H9 (cell line): ENCODE measurements at regions not wholly inside any gene's neighbourhood (a gene's known extent, or its start where the extent isn't known, plus 50 kb on each side); places are given as distances from the start of the nearest gene placed in this dataset.
A peak's percentile ranks its signal among the peaks of the same experiment; 100 is the strongest.

Source experiments
- DNase-seq: peaks from one replicate; pipeline ENCODE4 v3.0.0-alpha.2; 2017
- H2AFZ ChIP-seq: one replicate; pipeline ENCODE4 v1.6.1; 2013; ENCODE audit warnings: mild to moderate bottlenecking, low read length, control low read depth, moderate library complexity
- H2AK5ac ChIP-seq: 2 replicates; pipeline ENCODE4 v1.6.1; 2013; ENCODE audit warnings: low read length, control low read depth, mixed read lengths; ENCODE audit not compliant: insufficient read length
- H2BK120ac ChIP-seq: one replicate; pipeline ENCODE4 v1.6.1; 2013; ENCODE audit warnings: low read depth, mild to moderate bottlenecking, low read length, control low read depth, inconsistent platforms; ENCODE audit not compliant: poor library complexity, severe bottlenecking
- H2BK12ac ChIP-seq: 2 replicates; pipeline ENCODE4 v1.6.1; 2013; ENCODE audit warnings: low read length, control low read depth, mixed read lengths, low read depth; ENCODE audit not compliant: insufficient read length
- H2BK15ac ChIP-seq: 2 replicates; pipeline ENCODE4 v1.6.1; 2013; ENCODE audit warnings: low read depth, low read length, control low read depth
- H2BK20ac ChIP-seq: one replicate; pipeline ENCODE4 v1.6.1; 2013; ENCODE audit warnings: low read depth, mild to moderate bottlenecking, low read length, control low read depth, inconsistent platforms; ENCODE audit not compliant: poor library complexity, severe bottlenecking
- H2BK5ac ChIP-seq: 2 replicates; pipeline ENCODE4 v1.6.1; 2013; ENCODE audit warnings: low read length, control low read depth, mixed read lengths; ENCODE audit not compliant: insufficient read length
- H3K14ac ChIP-seq: 2 replicates; pipeline ENCODE4 v1.6.1; 2013; ENCODE audit warnings: low read length, control low read depth; ENCODE audit not compliant: insufficient read depth
- H3K18ac ChIP-seq: 2 replicates; pipeline ENCODE4 v1.6.1; 2013; ENCODE audit warnings: low read depth, mild to moderate bottlenecking, mixed read lengths, low read length, control low read depth; ENCODE audit not compliant: insufficient read length
- H3K23ac ChIP-seq: 2 replicates; pipeline ENCODE4 v1.6.1; 2013; ENCODE audit warnings: low read length, control low read depth, mixed read lengths, low read depth; ENCODE audit not compliant: insufficient read length
- H3K23me2 ChIP-seq: 2 replicates; pipeline ENCODE4 v1.6.1; 2013; ENCODE audit warnings: low read depth, mild to moderate bottlenecking, mixed read lengths, low read length, control low read depth; ENCODE audit not compliant: insufficient read length, poor library complexity, severe bottlenecking
- H3K27ac ChIP-seq: 2 replicates; pipeline ENCODE4 v1.5.1; 2013; ENCODE audit warnings: low read length, control low read depth, mixed read lengths, low read depth; ENCODE audit not compliant: insufficient read length
- H3K27me3 ChIP-seq: 2 replicates; pipeline ENCODE4 v1.6.1; 2013; ENCODE audit warnings: low read length, control low read depth, inconsistent platforms; ENCODE audit not compliant: insufficient read depth
- H3K4ac ChIP-seq: 2 replicates; pipeline ENCODE4 v1.6.1; 2013; ENCODE audit warnings: low read depth, mild to moderate bottlenecking, control low read depth, inconsistent platforms, low read length, moderate library complexity
- H3K4me1 ChIP-seq: 2 replicates; pipeline ENCODE4 v1.6.1; 2013; ENCODE audit warnings: low read length, control low read depth, inconsistent platforms; ENCODE audit not compliant: insufficient read depth
- H3K4me2 ChIP-seq: 2 replicates; pipeline ENCODE4 v1.6.1; 2013; ENCODE audit warnings: low read length, control low read depth, mixed read lengths; ENCODE audit not compliant: insufficient read length, insufficient read depth
- H3K56ac ChIP-seq: 2 replicates; pipeline ENCODE4 v1.6.1; 2013; ENCODE audit warnings: low read depth, mild to moderate bottlenecking, mixed read lengths, low read length, control low read depth; ENCODE audit not compliant: insufficient read length
- H3K79me1 ChIP-seq: 2 replicates; pipeline ENCODE4 v1.6.1; 2013; ENCODE audit warnings: low read depth, mild to moderate bottlenecking, moderate library complexity, low read length, control low read depth, inconsistent platforms; ENCODE audit not compliant: insufficient read depth, poor library complexity, severe bottlenecking
- H3K79me2 ChIP-seq: 2 replicates; pipeline ENCODE4 v1.6.1; 2013; ENCODE audit warnings: low read length, control low read depth, inconsistent platforms; ENCODE audit not compliant: insufficient read depth
- H3K9ac ChIP-seq: 2 replicates; pipeline ENCODE4 v1.6.1; 2013; ENCODE audit warnings: low read length, control low read depth, mixed read lengths; ENCODE audit not compliant: insufficient read length; ENCODE audit errors: extremely low read depth
- H3K9me3 ChIP-seq: one replicate; pipeline ENCODE4 v1.6.1; 2013; ENCODE audit warnings: low read depth, low read length, inconsistent platforms; ENCODE audit not compliant: control insufficient read depth
- H3T11ph ChIP-seq: one replicate; pipeline ENCODE4 v1.6.1; 2013; ENCODE audit warnings: mild to moderate bottlenecking, low read length, control low read depth, inconsistent platforms
- H4K20me1 ChIP-seq: one replicate; pipeline ENCODE4 v1.6.1; 2013; ENCODE audit not compliant: control insufficient read depth, insufficient read length, insufficient read depth
- H4K5ac ChIP-seq: 2 replicates; pipeline ENCODE4 v1.6.1; 2013; ENCODE audit warnings: low read depth, mild to moderate bottlenecking, mixed read lengths, low read length, control low read depth; ENCODE audit not compliant: insufficient read length
- H4K8ac ChIP-seq: replicated peaks from 2 replicates; pipeline ENCODE4 v1.6.1; 2013; ENCODE audit warnings: low read length, control low read depth, mixed read lengths, low read depth; ENCODE audit not compliant: insufficient read length
- H4K91ac ChIP-seq: 2 replicates; pipeline ENCODE4 v1.6.1; 2013; ENCODE audit warnings: low read depth, mild to moderate bottlenecking, moderate library complexity, mixed read lengths, low read length, control low read depth; ENCODE audit not compliant: insufficient read length
- H3K27ac Mint-ChIP-seq, 3 experiments: 2 replicates in 2 of 3; 3 replicates in 1 of 3; pipeline ENCODE4 v1.8.0; 2020 to 2021; ENCODE audit warnings: mixed read lengths in 3 of 3, mild to moderate bottlenecking in 1 of 3, moderate library complexity in 1 of 3
- H3K27me3 Mint-ChIP-seq: 2 replicates; pipeline ENCODE4 v1.8.0; 2021; ENCODE audit warnings: low read depth, mild to moderate bottlenecking, moderate library complexity, mixed read lengths
- H3K36me3 Mint-ChIP-seq, 3 experiments: 2 replicates in 2 of 3; 3 replicates in 1 of 3; pipeline ENCODE4 v1.8.0; 2020 to 2021; ENCODE audit warnings: low read depth in 3 of 3, mixed read lengths in 3 of 3; ENCODE audit not compliant: insufficient read depth in 1 of 3
- H3K4me1 Mint-ChIP-seq, 2 experiments: 2 replicates each; pipeline ENCODE4 v1.8.0; 2020; ENCODE audit warnings: mixed read lengths in 2 of 2
- H3K4me3 Mint-ChIP-seq, 2 experiments: 2 replicates in 1 of 2; 3 replicates in 1 of 2; pipeline ENCODE4 v1.8.0; 2020 to 2021; ENCODE audit warnings: mild to moderate bottlenecking in 2 of 2, mixed read lengths in 2 of 2, moderate library complexity in 1 of 2
- H3K9me3 Mint-ChIP-seq, 2 experiments: 2 replicates in 1 of 2; 3 replicates in 1 of 2; pipeline ENCODE4 v1.8.0; 2020; ENCODE audit warnings: mild to moderate bottlenecking in 2 of 2, mixed read lengths in 2 of 2, moderate library complexity in 1 of 2
- WGBS: extraction: QIAGEN DNeasy Blood & Tissue Kit; methylation state at CpG from one replicate; pipeline ENCODE4 v1.1.7; 2013; ENCODE audit warnings: missing lambda C conversion rate, low lambda C conversion rate, mixed read lengths; ENCODE audit not compliant: insufficient read length; ENCODE audit errors: extremely low coverage; 5-methylcytosine and 5-hydroxymethylcytosine counted together
- TF ChIP-seq, protein P1 (sequence below): fragments of 200-600 bp; sonication (generic); conservative IDR thresholded peaks from 3 replicates; pipeline ENCODE4 v1.8.0; 2021; ENCODE audit warnings: antibody characterized with exemption, mild to moderate bottlenecking

- Histone ChIP-seq H2AFZ (no peak overlapping the region), H4K5ac (no peak overlapping the region), H4K8ac (no peak overlapping the region), H3K18ac (no peak overlapping the region), H3K27me3 (no peaks in the 10 kb centered on the region), H3K9me3 (no peaks in the 10 kb centered on the region), H4K91ac (no peak overlapping the region), H2BK120ac (no peak overlapping the region), H3K23ac (no peak overlapping the region), H3K14ac (no peak overlapping the region), H3K79me1 (no peaks in the 10 kb centered on the region), H2BK15ac (no peak overlapping the region), H3T11ph (no peak overlapping the region), H3K4me1 (no peaks in the 10 kb centered on the region), H3K4ac (no peak overlapping the region), H2BK5ac (no peak overlapping the region), H3K56ac (no peak overlapping the region), H3K79me2 (no peaks in the 10 kb centered on the region), H3K9ac (no peak overlapping the region), H2BK20ac (no peak overlapping the region), H2AK5ac (no peak overlapping the region), H3K4me2 (no peak overlapping the region), H3K27ac (no peak overlapping the region), H2BK12ac (no peak overlapping the region), H4K20me1 (no peaks in the 10 kb centered on the region), H3K23me2 (no peaks in the 10 kb centered on the region)
- peak overlapping the region in 1 of 3 experiments; percentile 79; a peak in 3 of 7 replicates for H3K27ac Mint-ChIP-seq
- TF ChIP-seq, protein P1, sequence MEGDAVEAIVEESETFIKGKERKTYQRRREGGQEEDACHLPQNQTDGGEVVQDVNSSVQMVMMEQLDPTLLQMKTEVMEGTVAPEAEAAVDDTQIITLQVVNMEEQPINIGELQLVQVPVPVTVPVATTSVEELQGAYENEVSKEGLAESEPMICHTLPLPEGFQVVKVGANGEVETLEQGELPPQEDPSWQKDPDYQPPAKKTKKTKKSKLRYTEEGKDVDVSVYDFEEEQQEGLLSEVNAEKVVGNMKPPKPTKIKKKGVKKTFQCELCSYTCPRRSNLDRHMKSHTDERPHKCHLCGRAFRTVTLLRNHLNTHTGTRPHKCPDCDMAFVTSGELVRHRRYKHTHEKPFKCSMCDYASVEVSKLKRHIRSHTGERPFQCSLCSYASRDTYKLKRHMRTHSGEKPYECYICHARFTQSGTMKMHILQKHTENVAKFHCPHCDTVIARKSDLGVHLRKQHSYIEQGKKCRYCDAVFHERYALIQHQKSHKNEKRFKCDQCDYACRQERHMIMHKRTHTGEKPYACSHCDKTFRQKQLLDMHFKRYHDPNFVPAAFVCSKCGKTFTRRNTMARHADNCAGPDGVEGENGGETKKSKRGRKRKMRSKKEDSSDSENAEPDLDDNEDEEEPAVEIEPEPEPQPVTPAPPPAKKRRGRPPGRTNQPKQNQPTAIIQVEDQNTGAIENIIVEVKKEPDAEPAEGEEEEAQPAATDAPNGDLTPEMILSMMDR, result no peak
- H3K4me3 Mint-ChIP-seq, result no peak overlapping the region
- no peaks in the 10 kb centered on the region for H3K27me3 Mint-ChIP-seq
- WGBS, result no CpG with 5 or more reads among the region's 1 CpG
- H3K36me3 Mint-ChIP-seq, result peaks cover 0 to 5% (median 0%) of the 10 kb centered on the region in 3 experiments; a peak in 4 of 7 replicates
- no peaks in the 10 kb centered on the region; a peak in 1 of 5 replicates for H3K9me3 Mint-ChIP-seq
- no peaks in the 10 kb centered on the region for H3K4me1 Mint-ChIP-seq
- DNase-seq, result no peak
Measured at GRCh38 chr4:123110147-123110546, 187.8 kb upstream of the NUDT6 start.
